ENCODE measurements at regions not wholly inside any gene's neighbourhood (a gene's known extent, or its start where the extent isn't known, plus 50 kb on each side); places are given as distances from the start of the nearest gene placed in this dataset.
A peak's percentile ranks its signal among the peaks of the same experiment; 100 is the strongest.

DNA sequence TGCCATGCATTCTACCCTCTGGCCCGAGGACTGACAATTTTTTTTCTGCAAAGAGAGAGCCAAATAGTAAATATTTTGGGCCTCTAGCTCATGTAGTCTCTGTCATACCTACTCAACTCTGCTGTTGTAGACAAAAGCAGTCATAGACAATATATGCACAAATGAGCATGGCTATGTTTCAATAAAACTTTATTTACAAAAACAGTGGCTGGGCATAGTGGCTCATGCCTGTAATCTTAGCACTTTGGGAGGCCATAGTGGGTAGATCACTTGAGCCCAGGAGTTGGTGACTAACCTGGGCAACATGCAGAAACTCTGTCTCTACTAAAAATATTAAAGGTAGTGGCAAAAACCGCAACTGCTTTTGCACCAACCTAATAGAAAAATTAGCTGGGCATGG, 153.7 kb upstream of the BTG1 start:
- no peak for DNase-seq (ENCODE audit: insufficient read length, low spot score, missing footprints)
- Histone ChIP-seq H3K4me3 (ENCODE audit: insufficient read depth, low read length) (no peak overlapping the region), H3K36me3 (ENCODE audit: insufficient read depth, low read length) (no peaks in the 10 kb centered on the region), H3K9me3 (ENCODE audit: low read depth, low read length) (no peaks in the 10 kb centered on the region), H3K79me2 (ENCODE audit: insufficient read depth, low read length) (no peaks in the 10 kb centered on the region), H3K4me2 (ENCODE audit: insufficient read depth, low read length) (no peak overlapping the region), H3K27me3 (ENCODE audit: insufficient read depth, low read length) (no peaks in the 10 kb centered on the region), H2AFZ (ENCODE audit: low read length) (no peak overlapping the region), H4K20me1 (ENCODE audit: insufficient read depth, low read length) (no peaks in the 10 kb centered on the region), H3K27ac (ENCODE audit: low read depth, low read length) (no peak overlapping the region), H3K4me1 (ENCODE audit: insufficient read depth, low read length) (peaks cover 38% of the 10 kb centered on the region)
- TF ChIP-seq, protein P1, sequence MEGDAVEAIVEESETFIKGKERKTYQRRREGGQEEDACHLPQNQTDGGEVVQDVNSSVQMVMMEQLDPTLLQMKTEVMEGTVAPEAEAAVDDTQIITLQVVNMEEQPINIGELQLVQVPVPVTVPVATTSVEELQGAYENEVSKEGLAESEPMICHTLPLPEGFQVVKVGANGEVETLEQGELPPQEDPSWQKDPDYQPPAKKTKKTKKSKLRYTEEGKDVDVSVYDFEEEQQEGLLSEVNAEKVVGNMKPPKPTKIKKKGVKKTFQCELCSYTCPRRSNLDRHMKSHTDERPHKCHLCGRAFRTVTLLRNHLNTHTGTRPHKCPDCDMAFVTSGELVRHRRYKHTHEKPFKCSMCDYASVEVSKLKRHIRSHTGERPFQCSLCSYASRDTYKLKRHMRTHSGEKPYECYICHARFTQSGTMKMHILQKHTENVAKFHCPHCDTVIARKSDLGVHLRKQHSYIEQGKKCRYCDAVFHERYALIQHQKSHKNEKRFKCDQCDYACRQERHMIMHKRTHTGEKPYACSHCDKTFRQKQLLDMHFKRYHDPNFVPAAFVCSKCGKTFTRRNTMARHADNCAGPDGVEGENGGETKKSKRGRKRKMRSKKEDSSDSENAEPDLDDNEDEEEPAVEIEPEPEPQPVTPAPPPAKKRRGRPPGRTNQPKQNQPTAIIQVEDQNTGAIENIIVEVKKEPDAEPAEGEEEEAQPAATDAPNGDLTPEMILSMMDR (IDR thresholded peaks at IDR 0.05; ENCODE audit: extremely low read depth, low read depth, low read length), result no peak

- H3K4me3 ChIP-seq (ENCODE audit: insufficient read depth, low read length), result peak overlapping the region; percentile 21
- TF ChIP-seq, protein P1 (IDR thresholded peaks at IDR 0.05; ENCODE audit: extremely low read depth, low read depth, low read length), result no peak
- peak overlapping the region; percentile 89 for H3K27ac ChIP-seq (ENCODE audit: low read depth, low read length)
- H3K36me3 ChIP-seq (ENCODE audit: insufficient read depth, low read length), result no peaks in the 10 kb centered on the region
- H2AFZ ChIP-seq (ENCODE audit: low read length), result peak overlapping the region; percentile 80
- H3K4me2 ChIP-seq (ENCODE audit: insufficient read depth, low read length), result peak overlapping the region; percentile 72
- no peaks in the 10 kb centered on the region for H3K27me3 ChIP-seq (ENCODE audit: insufficient read depth, low read length)
- H3K4me1 ChIP-seq (ENCODE audit: insufficient read depth, low read length), result peaks cover 37% of the 10 kb centered on the region
- H3K79me2 ChIP-seq (ENCODE audit: insufficient read depth, low read length), result no peaks in the 10 kb centered on the region
- no peaks in the 10 kb centered on the region for H4K20me1 ChIP-seq (ENCODE audit: insufficient read depth, low read length)
- no peaks in the 10 kb centered on the region for H3K9me3 ChIP-seq (ENCODE audit: low read depth, low read length)
- DNase-seq (ENCODE audit: insufficient read length, low spot score, missing footprints), result peak; percentile 81
Observed at GRCh38 chr12:92297932-92298696, 152.5 kb upstream of the BTG1 start.

GRCh38 chr12:92297405-92297804, 151.8 kb upstream of the BTG1 start:
- Histone ChIP-seq H2AFZ (ENCODE audit: low read length) (peak overlapping the region; percentile 71), H3K4me1 (ENCODE audit: insufficient read depth, low read length) (peaks cover 37% of the 10 kb centered on the region), H3K27ac (ENCODE audit: low read depth, low read length) (peak overlapping the region; percentile 89), H3K9me3 (ENCODE audit: low read depth, low read length) (no peaks in the 10 kb centered on the region), H3K27me3 (ENCODE audit: insufficient read depth, low read length) (no peaks in the 10 kb centered on the region), H3K79me2 (ENCODE audit: insufficient read depth, low read length) (no peaks in the 10 kb centered on the region), H3K36me3 (ENCODE audit: insufficient read depth, low read length) (no peaks in the 10 kb centered on the region), H3K4me3 (ENCODE audit: insufficient read depth, low read length) (no peak overlapping the region), H4K20me1 (ENCODE audit: insufficient read depth, low read length) (no peaks in the 10 kb centered on the region), H3K4me2 (ENCODE audit: insufficient read depth, low read length) (peak overlapping the region; percentile 72)
- TF ChIP-seq, protein P1 (IDR thresholded peaks at IDR 0.05; ENCODE audit: extremely low read depth, low read depth, low read length), result no peak
- DNase-seq (ENCODE audit: insufficient read length, low spot score, missing footprints), result no peak

DNA sequence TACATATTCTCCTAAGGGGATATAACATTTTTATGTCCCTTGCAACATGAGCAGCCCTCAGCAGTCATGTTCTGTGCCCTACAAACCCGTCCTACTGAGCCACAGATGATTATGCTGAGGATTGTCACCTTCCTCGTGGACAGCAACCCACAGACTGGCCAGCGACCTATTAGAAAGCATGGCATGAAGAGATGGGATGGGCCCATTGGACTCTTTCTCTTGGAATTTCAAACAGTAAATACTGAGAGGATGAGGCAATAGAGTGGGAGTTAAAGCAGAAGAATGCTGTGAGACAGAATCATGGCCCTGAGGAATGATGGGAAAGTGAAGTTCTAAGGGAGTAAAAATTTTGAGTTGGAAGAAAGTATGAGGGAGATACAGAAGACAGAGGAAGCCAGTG, 149.9 kb upstream of the BTG1 start:
- Histone ChIP-seq H3K36me3 (ENCODE audit: insufficient read depth, low read length) (no peaks in the 10 kb centered on the region), H2AFZ (ENCODE audit: low read length) (peak overlapping the region; percentile 69), H3K9me3 (ENCODE audit: low read depth, low read length) (no peaks in the 10 kb centered on the region), H4K20me1 (ENCODE audit: insufficient read depth, low read length) (no peaks in the 10 kb centered on the region), H3K4me1 (ENCODE audit: insufficient read depth, low read length) (peaks cover 42% of the 10 kb centered on the region), H3K27me3 (ENCODE audit: insufficient read depth, low read length) (no peaks in the 10 kb centered on the region), H3K4me3 (ENCODE audit: insufficient read depth, low read length) (no peak overlapping the region), H3K79me2 (ENCODE audit: insufficient read depth, low read length) (no peaks in the 10 kb centered on the region), H3K4me2 (ENCODE audit: insufficient read depth, low read length) (peak overlapping the region; percentile 20), H3K27ac (ENCODE audit: low read depth, low read length) (peak overlapping the region; percentile 57)
- TF ChIP-seq, protein P1 (IDR thresholded peaks at IDR 0.05; ENCODE audit: extremely low read depth, low read depth, low read length), result no peak
- DNase-seq (ENCODE audit: insufficient read length, low spot score, missing footprints), result peak; percentile 69

All from osteoblast (primary cell).